ENCODE measurements at regions not wholly inside any gene's neighbourhood (a gene's known extent, or its start where the extent isn't known, plus 50 kb on each side); places are given as distances from the start of the nearest gene placed in this dataset.

DNA sequence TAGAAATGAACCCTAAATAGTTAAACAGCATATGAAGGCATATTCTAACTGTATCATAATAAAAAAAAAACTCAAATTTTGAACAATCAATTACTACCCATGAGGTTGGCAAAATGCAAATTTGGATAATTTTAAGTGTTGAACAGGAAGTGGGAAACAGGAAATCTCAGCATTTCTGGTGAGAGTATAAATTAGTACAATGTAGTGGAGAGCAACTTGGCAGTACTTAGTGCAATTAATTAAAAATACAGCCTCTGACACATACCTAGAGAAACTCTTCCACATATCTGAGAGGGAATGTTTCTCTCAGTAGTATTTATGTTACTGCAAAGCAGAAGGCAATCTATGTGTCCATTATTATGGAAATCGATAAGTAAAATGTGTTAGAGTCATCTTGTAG, 96.8 kb downstream of the TUSC7 start:
- no peaks in the 10 kb centered on the region for H3K4me1 ChIP-seq
- no peak overlapping the region for H3K9ac ChIP-seq (ENCODE audit: low read depth in 2 of 2, low read length in 2 of 2)
- H3K27me3 ChIP-seq, result no peaks in the 10 kb centered on the region
- no peak overlapping the region for H3K27ac ChIP-seq
- H3K4me3 ChIP-seq, result no peak overlapping the region
- H3K36me3 ChIP-seq, result no peaks in the 10 kb centered on the region
- no peak for DNase-seq
- no peaks in the 10 kb centered on the region for H3K9me3 ChIP-seq
- TF ChIP-seq, protein P1, sequence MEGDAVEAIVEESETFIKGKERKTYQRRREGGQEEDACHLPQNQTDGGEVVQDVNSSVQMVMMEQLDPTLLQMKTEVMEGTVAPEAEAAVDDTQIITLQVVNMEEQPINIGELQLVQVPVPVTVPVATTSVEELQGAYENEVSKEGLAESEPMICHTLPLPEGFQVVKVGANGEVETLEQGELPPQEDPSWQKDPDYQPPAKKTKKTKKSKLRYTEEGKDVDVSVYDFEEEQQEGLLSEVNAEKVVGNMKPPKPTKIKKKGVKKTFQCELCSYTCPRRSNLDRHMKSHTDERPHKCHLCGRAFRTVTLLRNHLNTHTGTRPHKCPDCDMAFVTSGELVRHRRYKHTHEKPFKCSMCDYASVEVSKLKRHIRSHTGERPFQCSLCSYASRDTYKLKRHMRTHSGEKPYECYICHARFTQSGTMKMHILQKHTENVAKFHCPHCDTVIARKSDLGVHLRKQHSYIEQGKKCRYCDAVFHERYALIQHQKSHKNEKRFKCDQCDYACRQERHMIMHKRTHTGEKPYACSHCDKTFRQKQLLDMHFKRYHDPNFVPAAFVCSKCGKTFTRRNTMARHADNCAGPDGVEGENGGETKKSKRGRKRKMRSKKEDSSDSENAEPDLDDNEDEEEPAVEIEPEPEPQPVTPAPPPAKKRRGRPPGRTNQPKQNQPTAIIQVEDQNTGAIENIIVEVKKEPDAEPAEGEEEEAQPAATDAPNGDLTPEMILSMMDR (IDR thresholded peaks at IDR 0.05), result no peak
- intact Hi-C loops (cut with DNase I), result no loop called here

DNA sequence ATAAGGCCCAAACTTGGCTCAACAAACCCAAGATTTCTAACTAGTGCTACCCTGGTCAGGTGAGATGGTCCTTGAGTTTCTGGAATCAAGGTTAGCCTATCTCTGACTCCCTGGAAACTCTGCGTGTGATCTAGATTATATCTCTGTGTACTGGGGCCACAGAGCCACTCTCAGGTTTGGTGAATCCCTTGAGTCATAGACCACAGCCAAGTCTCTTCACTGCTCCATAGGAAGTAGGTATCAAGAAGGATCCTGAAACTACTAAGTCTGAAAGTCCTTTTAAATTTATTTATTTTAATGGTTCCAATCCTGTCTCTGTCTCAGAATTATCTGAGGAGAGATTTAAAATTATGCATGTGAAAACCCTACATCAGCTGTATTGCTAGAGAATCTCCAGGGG, 99.1 kb downstream of the TUSC7 start:
- H3K4me3 ChIP-seq, result no peak overlapping the region
- no peak overlapping the region for H3K27ac ChIP-seq
- H3K9ac ChIP-seq (ENCODE audit: low read depth in 2 of 2, low read length in 2 of 2), result no peak overlapping the region
- H3K27me3 ChIP-seq, result no peaks in the 10 kb centered on the region
- intact Hi-C loops (cut with DNase I), result no loop called here
- TF ChIP-seq, protein P1 (IDR thresholded peaks at IDR 0.05), result no peak
- no peaks in the 10 kb centered on the region for H3K36me3 ChIP-seq
- H3K9me3 ChIP-seq, result no peaks in the 10 kb centered on the region
- H3K4me1 ChIP-seq, result no peaks in the 10 kb centered on the region
- no peak for DNase-seq

DNA sequence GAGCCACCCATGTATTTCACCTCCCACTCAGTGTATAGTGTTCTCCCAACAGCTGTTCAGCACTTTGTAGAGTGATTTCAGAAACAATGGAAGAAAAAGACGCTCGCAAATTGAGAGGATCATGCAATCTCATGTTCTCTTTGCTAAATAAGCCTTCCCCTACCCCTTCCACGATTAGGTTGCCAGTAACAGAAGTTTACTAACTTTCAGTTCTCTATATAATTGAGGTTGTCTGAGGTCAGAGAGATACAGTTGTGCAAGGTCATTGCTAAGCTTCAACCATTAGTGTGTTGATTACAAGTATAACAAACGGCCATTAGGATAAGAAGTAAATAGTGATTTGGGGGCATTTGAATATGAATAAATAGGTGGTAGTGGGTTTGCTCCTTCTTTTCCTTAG, 99.6 kb downstream of the TUSC7 start:
- Histone ChIP-seq H3K9ac (ENCODE audit: low read depth in 2 of 2, low read length in 2 of 2) (no peak overlapping the region), H3K9me3 (no peaks in the 10 kb centered on the region), H3K27ac (no peak overlapping the region), H3K27me3 (no peaks in the 10 kb centered on the region), H3K4me1 (no peaks in the 10 kb centered on the region), H3K36me3 (no peaks in the 10 kb centered on the region), H3K4me3 (no peak overlapping the region)
- no peak for DNase-seq
- intact Hi-C loops (cut with DNase I), result no loop called here
- TF ChIP-seq, protein P1 (IDR thresholded peaks at IDR 0.05), result no peak

DNA sequence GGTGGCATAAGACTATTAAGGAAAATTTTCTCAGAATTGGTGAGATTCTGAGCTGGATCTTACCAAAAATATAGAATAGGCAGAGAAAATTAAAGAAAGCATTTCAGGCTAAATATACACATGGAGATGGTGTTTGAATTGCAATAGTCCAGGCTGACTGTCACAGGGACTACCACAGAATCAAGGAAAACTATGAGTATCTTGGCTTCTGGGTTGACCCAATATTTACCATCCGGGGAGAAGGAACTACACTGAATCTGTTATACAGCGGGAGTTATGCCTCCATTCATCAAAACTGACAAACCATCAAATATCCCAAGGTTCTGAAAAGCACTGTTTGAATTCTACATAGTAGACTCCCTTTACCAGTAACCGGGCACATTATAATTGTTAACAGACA, 102.2 kb downstream of the TUSC7 start:
- H3K27me3 ChIP-seq, result no peaks in the 10 kb centered on the region
- H3K4me3 ChIP-seq, result no peak overlapping the region
- TF ChIP-seq, protein P1 (IDR thresholded peaks at IDR 0.05), result no peak
- no peaks in the 10 kb centered on the region for H3K36me3 ChIP-seq
- no peak for DNase-seq
- intact Hi-C loops (cut with DNase I), result no loop called here
- H3K27ac ChIP-seq, result no peak overlapping the region
- no peaks in the 10 kb centered on the region for H3K4me1 ChIP-seq
- no peaks in the 10 kb centered on the region for H3K9me3 ChIP-seq
- no peak overlapping the region for H3K9ac ChIP-seq (ENCODE audit: low read depth in 2 of 2, low read length in 2 of 2)

DNA sequence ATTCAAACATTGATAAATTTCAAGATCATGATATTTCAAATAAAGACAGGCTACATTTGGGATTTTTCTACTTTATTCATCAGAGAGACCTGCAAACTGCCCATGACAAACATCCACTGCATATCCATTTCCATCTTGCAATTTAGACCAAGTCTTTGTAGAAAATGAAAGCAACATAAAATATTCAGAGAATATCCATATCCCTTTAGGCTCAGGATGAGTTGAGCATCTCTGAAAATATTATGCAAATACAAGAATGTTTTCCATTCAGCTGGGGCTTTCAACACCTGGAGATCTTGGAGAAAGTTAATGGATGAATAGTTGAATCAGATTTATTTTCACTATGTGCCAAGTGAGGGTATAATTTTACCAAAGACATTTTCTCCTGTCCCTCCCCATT, 103.4 kb downstream of the TUSC7 start:
- intact Hi-C loops (cut with DNase I), result no loop called here
- Histone ChIP-seq H3K9ac (ENCODE audit: low read depth in 2 of 2, low read length in 2 of 2) (no peak overlapping the region), H3K27ac (no peak overlapping the region), H3K27me3 (no peaks in the 10 kb centered on the region), H3K4me3 (no peak overlapping the region), H3K9me3 (no peaks in the 10 kb centered on the region), H3K4me1 (no peaks in the 10 kb centered on the region), H3K36me3 (no peaks in the 10 kb centered on the region)
- no peak for DNase-seq
- TF ChIP-seq, protein P1 (IDR thresholded peaks at IDR 0.05), result no peak

DNA sequence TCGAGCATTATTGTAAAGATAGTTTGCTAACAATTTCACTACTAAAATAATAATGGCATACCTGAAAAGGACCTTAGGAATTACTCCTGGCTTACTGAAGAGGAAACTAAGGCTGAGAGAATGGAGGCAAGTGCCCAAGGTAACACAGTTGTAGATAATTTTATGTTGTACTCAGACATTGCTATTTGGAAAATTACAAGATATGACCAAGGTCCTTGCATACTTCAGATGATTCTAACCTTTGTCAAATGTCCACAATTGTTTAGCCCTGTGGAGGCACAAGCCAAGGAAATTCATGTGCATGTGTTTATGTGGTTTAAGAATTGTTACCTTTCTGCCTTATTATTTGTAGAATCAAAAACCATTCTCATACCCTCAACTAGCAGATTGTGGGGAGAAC, 105.7 kb downstream of the TUSC7 start:
- intact Hi-C loops (cut with DNase I), result no loop called here

More for the DNA sequence above, 105.7 kb downstream of the TUSC7 start:
- Histone ChIP-seq H3K9ac (ENCODE audit: low read depth in 2 of 2, low read length in 2 of 2) (no peak overlapping the region), H3K36me3 (no peaks in the 10 kb centered on the region), H3K27me3 (no peaks in the 10 kb centered on the region), H3K27ac (no peak overlapping the region), H3K9me3 (no peaks in the 10 kb centered on the region), H3K4me3 (no peak overlapping the region), H3K4me1 (no peaks in the 10 kb centered on the region)
- no peak for DNase-seq
- TF ChIP-seq, protein P1 (IDR thresholded peaks at IDR 0.05), result no peak

Data from colonic mucosa (tissue), 4 donors.